ENCODE measurements at regions not wholly inside any gene's neighbourhood (a gene's known extent, or its start where the extent isn't known, plus 50 kb on each side); places are given as distances from the start of the nearest gene placed in this dataset.

GRCh38 chr2:104040771-104041170 is 813.1 kb upstream of the POU3F3 start:
- TF ChIP-seq, protein P1, sequence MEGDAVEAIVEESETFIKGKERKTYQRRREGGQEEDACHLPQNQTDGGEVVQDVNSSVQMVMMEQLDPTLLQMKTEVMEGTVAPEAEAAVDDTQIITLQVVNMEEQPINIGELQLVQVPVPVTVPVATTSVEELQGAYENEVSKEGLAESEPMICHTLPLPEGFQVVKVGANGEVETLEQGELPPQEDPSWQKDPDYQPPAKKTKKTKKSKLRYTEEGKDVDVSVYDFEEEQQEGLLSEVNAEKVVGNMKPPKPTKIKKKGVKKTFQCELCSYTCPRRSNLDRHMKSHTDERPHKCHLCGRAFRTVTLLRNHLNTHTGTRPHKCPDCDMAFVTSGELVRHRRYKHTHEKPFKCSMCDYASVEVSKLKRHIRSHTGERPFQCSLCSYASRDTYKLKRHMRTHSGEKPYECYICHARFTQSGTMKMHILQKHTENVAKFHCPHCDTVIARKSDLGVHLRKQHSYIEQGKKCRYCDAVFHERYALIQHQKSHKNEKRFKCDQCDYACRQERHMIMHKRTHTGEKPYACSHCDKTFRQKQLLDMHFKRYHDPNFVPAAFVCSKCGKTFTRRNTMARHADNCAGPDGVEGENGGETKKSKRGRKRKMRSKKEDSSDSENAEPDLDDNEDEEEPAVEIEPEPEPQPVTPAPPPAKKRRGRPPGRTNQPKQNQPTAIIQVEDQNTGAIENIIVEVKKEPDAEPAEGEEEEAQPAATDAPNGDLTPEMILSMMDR (IDR thresholded peaks at IDR 0.05), result no peak
- no peak for TF ChIP-seq ZFX (IDR thresholded peaks at IDR 0.05; ENCODE audit: borderline replicate concordance)

Data from 22Rv1 (cell line).